GM10248 (cell line): ENCODE measurements at regions not wholly inside any gene's neighbourhood (a gene's known extent, or its start where the extent isn't known, plus 50 kb on each side); places are given as distances from the start of the nearest gene placed in this dataset.
"Not testable (repeated sequence)": the region's sequence is repeated elsewhere in the genome, so short reads cannot be mapped to it uniquely, and the experiment has no call there.

ENCODE experiments used
- CTCF ChIA-PET: fragments of 300-600 bp; sonication (Branson Sonifier 250); formaldehyde crosslinking; extraction: SDS; loops from one replicate; lab custom pipeline; 2021; ENCODE audit warnings: antibody characterized with exemption; lab: Yijun Ruan, JAX
- POLR2A ChIA-PET: fragments of 350-650 bp; sonication (Branson Sonifier 250); formaldehyde crosslinking; extraction: SDS; loops from one replicate; lab custom pipeline; 2020; ENCODE audit warnings: antibody characterized with exemption; lab: Yijun Ruan, JAX
- DNase-seq: peaks from one replicate; pipeline ENCODE4 v3.0.0; 2012; ENCODE audit errors: extremely low spot score
- CTCF ChIP-seq: IDR thresholded peaks from 2 replicates; pipeline ENCODE4 v1.5.1; 2012; ENCODE audit warnings: mild to moderate bottlenecking, low read depth; ENCODE audit errors: extremely low read depth, missing control alignments, control extremely low read depth

GRCh38 chrX:87005885-87006284, 511.7 kb upstream of the KLHL4 start:
- CTCF ChIA-PET, result no interaction called here
- POLR2A ChIA-PET, result no interaction called here
- no peak for DNase-seq
- TF ChIP-seq CTCF, result no peak

- DNase-seq, result no peak
- TF ChIP-seq CTCF, result no peak
- ChIA-PET POLR2A (no interaction called here), CTCF (no interaction called here)
Observed at GRCh38 chrX:87006561-87006960, 511.0 kb upstream of the KLHL4 start.

GRCh38 chrX:87017210-87017609, 500.4 kb upstream of the KLHL4 start:
- POLR2A ChIA-PET, result no interaction called here
- CTCF ChIA-PET, result no interaction called here
- DNase-seq, result no peak
- TF ChIP-seq CTCF, result no peak

GRCh38 chrX:87033115-87033514, 484.5 kb upstream of the KLHL4 start:
- DNase-seq, CTCF ChIA-PET, POLR2A ChIA-PET: not testable (repeated sequence)

- no peak for TF ChIP-seq CTCF
- no peak for DNase-seq
- ChIA-PET CTCF (no interaction called here), POLR2A (no interaction called here)
Observed at GRCh38 chrX:87045352-87045751, 472.2 kb upstream of the KLHL4 start.

GRCh38 chrX:87049567-87049966, 468.0 kb upstream of the KLHL4 start:
- POLR2A ChIA-PET, result no interaction called here

GRCh38 chrX:87063642-87064041, 454.0 kb upstream of the KLHL4 start:
- POLR2A ChIA-PET, result no interaction called here
- TF ChIP-seq CTCF, result no peak
- CTCF ChIA-PET, result no interaction called here
- no peak for DNase-seq

More at GRCh38 chrX:87049567-87049966, 468.0 kb upstream of the KLHL4 start:
- TF ChIP-seq CTCF, result no peak
- CTCF ChIA-PET, result no interaction called here
- no peak for DNase-seq

- ChIA-PET CTCF (no interaction called here), POLR2A (no interaction called here)
- TF ChIP-seq CTCF, result no peak
- DNase-seq, result no peak
Observed at GRCh38 chrX:87064502-87064901, 453.1 kb upstream of the KLHL4 start.
